Duodenal mucosa (tissue), 2 donors: ENCODE measurements at regions not wholly inside any gene's neighbourhood (a gene's known extent, or its start where the extent isn't known, plus 50 kb on each side); places are given as distances from the start of the nearest gene placed in this dataset.

ENCODE experiments used
- H3K27ac ChIP-seq: one replicate; pipeline ENCODE4 v1.7.0; 2013; ENCODE audit warnings: low read depth, low read length
- H3K27me3 ChIP-seq, 2 donors: one replicate each; pipeline ENCODE4 v1.7.0; 2013; ENCODE audit warnings: low read length in 2 of 2, control low read depth in 1 of 2; ENCODE audit not compliant: insufficient read depth in 2 of 2, control insufficient read depth in 1 of 2
- H3K36me3 ChIP-seq, 2 donors: one replicate each; pipeline ENCODE4 v1.7.0; 2013; ENCODE audit warnings: low read length in 2 of 2, control low read depth in 1 of 2; ENCODE audit not compliant: insufficient read depth in 2 of 2, control insufficient read depth in 1 of 2
- H3K4me1 ChIP-seq, 2 donors: one replicate each; pipeline ENCODE4 v1.7.0; 2013; ENCODE audit warnings: low read length in 2 of 2, control low read depth in 1 of 2; ENCODE audit not compliant: insufficient read depth in 2 of 2, control insufficient read depth in 1 of 2
- H3K4me3 ChIP-seq, 2 donors: one replicate each; pipeline ENCODE4 v1.7.0; 2013; ENCODE audit warnings: low read length in 2 of 2, low read depth in 1 of 2
- H3K9ac ChIP-seq, 2 donors: one replicate each; pipeline ENCODE4 v1.7.0; 2013; ENCODE audit warnings: low read length in 2 of 2, low read depth in 1 of 2
- H3K9me3 ChIP-seq, 2 donors: one replicate each; pipeline ENCODE4 v1.7.0; 2013; ENCODE audit warnings: low read length in 2 of 2, control low read depth in 1 of 2; ENCODE audit not compliant: control insufficient read depth in 1 of 2

GRCh38 chr6:98574984-98575383 lies 259.4 kb upstream of the POU3F2 start:
- H3K27ac ChIP-seq: no peak overlapping the region
- no peaks in the 10 kb centered on the region for H3K9me3 ChIP-seq
- H3K27me3 ChIP-seq: no peaks in the 10 kb centered on the region
- no peaks in the 10 kb centered on the region for H3K4me1 ChIP-seq
- no peak overlapping the region for H3K4me3 ChIP-seq
- H3K36me3 ChIP-seq: no peaks in the 10 kb centered on the region
- H3K9ac ChIP-seq: no peak overlapping the region

DNA sequence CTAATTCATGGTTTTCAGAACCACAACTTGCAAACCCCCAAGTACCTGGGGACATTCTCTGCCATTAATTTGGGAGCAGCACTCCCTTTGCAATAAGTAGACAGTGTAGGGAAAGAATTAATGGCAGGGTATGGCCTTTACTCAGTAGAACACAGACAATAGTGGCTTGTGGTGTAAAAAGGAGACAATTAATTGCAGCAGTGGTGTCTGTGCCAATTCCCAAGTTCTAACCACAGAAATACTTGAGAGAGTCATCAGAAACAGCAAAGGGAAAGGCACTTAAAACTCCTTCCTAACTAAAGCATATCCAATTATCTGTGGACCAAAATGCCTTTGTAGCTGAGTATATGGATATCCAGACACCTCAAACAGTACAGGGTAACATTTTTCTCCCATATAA lies 257.6 kb upstream of the POU3F2 start:
- Histone ChIP-seq H3K27me3 (no peaks in the 10 kb centered on the region), H3K4me1 (no peaks in the 10 kb centered on the region), H3K4me3 (no peak overlapping the region), H3K9me3 (no peaks in the 10 kb centered on the region), H3K9ac (no peak overlapping the region), H3K27ac (no peak overlapping the region), H3K36me3 (no peaks in the 10 kb centered on the region)

DNA sequence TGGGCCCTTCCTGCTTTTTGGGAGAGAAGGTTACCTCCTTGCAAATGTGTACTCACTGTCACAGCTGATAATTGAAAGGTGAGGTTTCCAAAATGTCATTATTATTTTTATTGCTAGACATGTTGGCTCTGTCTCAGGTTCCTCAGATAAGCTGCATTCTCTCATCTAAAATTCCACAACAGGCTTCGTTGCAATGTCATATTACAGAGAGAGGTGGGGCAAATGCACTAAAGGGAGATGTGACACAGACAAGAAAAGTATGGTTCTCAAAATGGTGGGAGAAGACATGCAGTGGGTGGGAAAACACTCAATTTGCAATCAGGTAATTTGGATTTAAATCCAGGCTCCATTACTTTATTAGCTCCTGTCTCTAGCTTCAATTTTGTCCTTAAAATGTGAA lies 256.4 kb upstream of the POU3F2 start:
- no peaks in the 10 kb centered on the region for H3K4me1 ChIP-seq

GRCh38 chr6:98579079-98579478 lies 255.3 kb upstream of the POU3F2 start:
- no peak overlapping the region for H3K27ac ChIP-seq
- H3K4me1 ChIP-seq: no peaks in the 10 kb centered on the region
- H3K36me3 ChIP-seq: no peaks in the 10 kb centered on the region
- H3K27me3 ChIP-seq: no peaks in the 10 kb centered on the region
- no peak overlapping the region for H3K4me3 ChIP-seq
- H3K9ac ChIP-seq: no peak overlapping the region
- H3K9me3 ChIP-seq: no peaks in the 10 kb centered on the region

More for the DNA sequence above, 256.4 kb upstream of the POU3F2 start:
- Histone ChIP-seq H3K27ac (no peak overlapping the region), H3K4me3 (no peak overlapping the region), H3K9me3 (no peaks in the 10 kb centered on the region), H3K9ac (no peak overlapping the region), H3K36me3 (no peaks in the 10 kb centered on the region), H3K27me3 (no peaks in the 10 kb centered on the region)

DNA sequence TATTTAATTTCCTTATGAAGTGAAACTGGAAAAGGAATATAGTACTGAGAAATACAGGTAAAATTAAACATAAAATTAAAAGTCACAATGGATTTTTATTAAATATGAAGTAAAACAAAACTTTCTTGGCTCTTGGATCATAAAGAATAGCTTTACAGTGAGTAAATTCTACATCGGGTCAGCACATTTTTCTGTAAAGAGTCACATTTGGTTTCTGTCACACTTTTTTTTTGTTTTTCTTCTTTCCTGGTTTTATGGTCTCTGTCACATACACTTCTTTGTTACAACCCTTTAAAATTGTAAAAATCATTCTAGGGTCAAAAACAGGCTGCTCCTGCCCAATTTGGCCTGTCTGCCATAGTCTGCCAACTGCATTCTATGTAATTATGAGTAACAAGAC lies 254.4 kb upstream of the POU3F2 start:
- Histone ChIP-seq H3K4me1 (no peaks in the 10 kb centered on the region), H3K27ac (no peak overlapping the region), H3K4me3 (no peak overlapping the region), H3K27me3 (no peaks in the 10 kb centered on the region), H3K9me3 (no peaks in the 10 kb centered on the region), H3K36me3 (no peaks in the 10 kb centered on the region), H3K9ac (no peak overlapping the region)

GRCh38 chr6:98581705-98582104 lies 252.7 kb upstream of the POU3F2 start:
- H3K27me3 ChIP-seq: no peaks in the 10 kb centered on the region
- H3K4me1 ChIP-seq: no peaks in the 10 kb centered on the region
- no peak overlapping the region for H3K4me3 ChIP-seq
- no peak overlapping the region for H3K9ac ChIP-seq
- no peaks in the 10 kb centered on the region for H3K9me3 ChIP-seq
- no peak overlapping the region for H3K27ac ChIP-seq
- no peaks in the 10 kb centered on the region for H3K36me3 ChIP-seq

- Histone ChIP-seq H3K4me3 (no peak overlapping the region), H3K4me1 (no peaks in the 10 kb centered on the region), H3K9me3 (no peaks in the 10 kb centered on the region), H3K36me3 (no peaks in the 10 kb centered on the region), H3K9ac (no peak overlapping the region), H3K27me3 (no peaks in the 10 kb centered on the region), H3K27ac (no peak overlapping the region)
These were observed 250.9 kb upstream of the POU3F2 start for GRCh38 chr6:98583506-98583905.

DNA sequence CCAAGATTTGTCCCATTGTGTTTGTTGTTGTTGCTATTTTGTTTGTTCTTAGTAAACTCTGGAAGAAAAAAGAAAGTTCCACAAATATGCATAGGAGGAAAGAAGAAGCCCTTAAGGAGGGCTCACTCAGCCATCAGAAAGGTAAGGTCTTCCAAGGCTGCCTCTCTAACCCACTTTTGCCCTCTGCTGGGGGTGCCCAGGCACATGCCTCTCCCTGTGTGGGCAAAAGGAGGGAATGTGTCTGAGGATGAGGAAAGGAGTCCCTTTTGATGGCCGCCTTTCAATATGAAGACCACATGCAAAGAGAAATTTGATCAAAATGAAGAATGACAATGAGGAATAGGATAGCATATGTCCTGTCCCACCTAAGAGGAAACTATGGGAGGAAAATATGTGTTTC lies 248.2 kb upstream of the POU3F2 start:
- H3K9ac ChIP-seq: no peak overlapping the region
- no peaks in the 10 kb centered on the region for H3K9me3 ChIP-seq
- no peak overlapping the region for H3K4me3 ChIP-seq
- H3K27ac ChIP-seq: no peak overlapping the region
- no peaks in the 10 kb centered on the region for H3K36me3 ChIP-seq
- no peaks in the 10 kb centered on the region for H3K4me1 ChIP-seq
- H3K27me3 ChIP-seq: no peaks in the 10 kb centered on the region

DNA sequence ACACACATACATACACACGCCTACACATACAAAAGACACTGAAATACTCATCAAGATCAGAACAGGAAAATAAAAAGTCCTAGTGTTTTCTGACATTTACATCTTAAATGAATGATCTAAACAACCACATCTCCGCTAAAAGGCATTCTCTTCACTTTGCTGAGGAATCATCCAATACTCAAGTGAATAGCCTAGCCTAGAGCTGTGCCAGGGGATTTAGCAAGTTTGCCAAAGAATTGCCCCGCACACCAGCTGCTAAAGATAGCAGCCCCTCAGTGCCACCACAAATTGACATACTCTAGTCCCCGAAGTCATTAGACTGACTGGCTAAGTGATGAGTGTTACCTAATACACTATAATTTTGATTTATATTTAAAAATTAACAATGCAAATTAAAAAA lies 246.8 kb upstream of the POU3F2 start:
- no peak overlapping the region for H3K9ac ChIP-seq

GRCh38 chr6:98589536-98589935 lies 244.8 kb upstream of the POU3F2 start:
- Histone ChIP-seq H3K27me3 (no peaks in the 10 kb centered on the region), H3K9me3 (no peaks in the 10 kb centered on the region), H3K9ac (no peak overlapping the region), H3K27ac (no peak overlapping the region), H3K4me3 (no peak overlapping the region), H3K36me3 (no peaks in the 10 kb centered on the region), H3K4me1 (no peaks in the 10 kb centered on the region)

More for the DNA sequence above, 246.8 kb upstream of the POU3F2 start:
- Histone ChIP-seq H3K36me3 (no peaks in the 10 kb centered on the region), H3K4me3 (no peak overlapping the region), H3K27me3 (no peaks in the 10 kb centered on the region), H3K9me3 (no peaks in the 10 kb centered on the region), H3K27ac (no peak overlapping the region), H3K4me1 (no peaks in the 10 kb centered on the region)

DNA sequence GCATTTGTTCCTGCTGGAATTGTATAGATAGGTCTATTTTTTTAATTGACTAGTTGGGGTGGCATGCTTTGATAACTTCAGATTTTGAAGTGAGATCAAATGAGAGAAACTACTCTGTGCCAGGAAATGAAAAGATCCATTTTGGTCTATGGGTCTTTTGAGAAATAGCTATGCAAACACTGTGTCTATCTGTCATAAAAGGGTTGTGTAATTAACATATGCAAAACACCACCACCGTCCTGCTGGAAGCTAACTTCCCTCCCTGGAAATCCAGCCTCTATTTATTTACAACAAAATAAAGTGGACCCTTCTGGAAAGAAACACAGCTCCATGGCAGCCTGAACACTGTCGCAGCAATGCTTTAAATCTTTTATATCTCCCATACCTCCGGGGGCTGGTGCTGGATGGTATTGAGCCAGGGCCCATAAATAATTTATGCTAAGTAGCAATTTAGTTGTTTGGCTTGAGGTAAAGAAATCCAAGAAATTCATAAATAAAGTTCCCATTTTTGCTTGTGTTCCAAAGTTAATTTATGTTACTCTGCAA lies 244.2 kb upstream of the POU3F2 start:
- Histone ChIP-seq H3K27me3 (no peaks in the 10 kb centered on the region), H3K9ac (no peak overlapping the region), H3K36me3 (no peaks in the 10 kb centered on the region), H3K4me3 (no peak overlapping the region), H3K27ac (no peak overlapping the region), H3K9me3 (no peaks in the 10 kb centered on the region), H3K4me1 (no peaks in the 10 kb centered on the region)
